22Rv1 (cell line): ENCODE measurements at regions not wholly inside any gene's neighbourhood (a gene's known extent, or its start where the extent isn't known, plus 50 kb on each side); places are given as distances from the start of the nearest gene placed in this dataset.

ENCODE experiments used
- CTCF ChIP-seq: fragments of 450-650 bp; IDR thresholded peaks from 2 replicates; pipeline ENCODE4 v1.5.1; 2017; ENCODE audit warnings: mild to moderate bottlenecking
- ZFX ChIP-seq: fragments of 450-650 bp; IDR thresholded peaks from 2 replicates; pipeline ENCODE4 v1.6.1; 2017; ENCODE audit warnings: antibody characterized with exemption, borderline replicate concordance

- no peak for TF ChIP-seq CTCF
- no peak for TF ChIP-seq ZFX
These were observed 238.0 kb upstream of the MOCS1 start for GRCh38 chr6:40172272-40172671.
